Liver (tissue), 8 donors: ENCODE measurements at regions not wholly inside any gene's neighbourhood (a gene's known extent, or its start where the extent isn't known, plus 50 kb on each side); places are given as distances from the start of the nearest gene placed in this dataset.

ENCODE experiments used
- DNase-seq: peaks from one replicate; pipeline ENCODE4 v3.0.0-alpha.2; 2017; ENCODE audit warnings: low spot score
- H3K27ac ChIP-seq, 2 donors: one replicate each; pipeline ENCODE4 v1.7.0; 2013; ENCODE audit warnings: inconsistent platforms in 2 of 2, low read length in 2 of 2, control low read depth in 1 of 2, low read depth in 1 of 2, mild to moderate bottlenecking in 1 of 2
- H3K27me3 ChIP-seq, 4 donors: one replicate each; pipeline versions ENCODE4 v1.6.1 to v1.7.0; 2013; ENCODE audit warnings: low read length in 3 of 4, inconsistent platforms in 1 of 4, mild to moderate bottlenecking in 1 of 4, moderate library complexity in 1 of 4; ENCODE audit not compliant: control insufficient read depth in 4 of 4, insufficient read depth in 4 of 4
- H3K36me3 ChIP-seq, 4 donors: one replicate each; pipeline versions ENCODE4 v1.6.1 to v1.7.0; 2013; ENCODE audit warnings: low read length in 3 of 4, mild to moderate bottlenecking in 3 of 4, low read depth in 1 of 4, moderate library complexity in 1 of 4; ENCODE audit not compliant: control insufficient read depth in 4 of 4, insufficient read depth in 3 of 4
- H3K4me1 ChIP-seq, 4 donors: one replicate each; pipeline versions ENCODE4 v1.6.1 to v1.7.0; 2013; ENCODE audit warnings: low read length in 3 of 4, mild to moderate bottlenecking in 3 of 4, moderate library complexity in 1 of 4; ENCODE audit not compliant: control insufficient read depth in 4 of 4, insufficient read depth in 4 of 4
- H3K4me3 ChIP-seq, 3 donors: one replicate each; pipeline versions ENCODE4 v1.6.1 to v1.7.0; 2013; ENCODE audit warnings: low read length in 3 of 3, control low read depth in 1 of 3, low read depth in 1 of 3, mild to moderate bottlenecking in 1 of 3
- H3K9ac ChIP-seq, 2 donors: one replicate each; pipeline ENCODE4 v1.7.0; 2013; ENCODE audit warnings: low read length in 2 of 2, mild to moderate bottlenecking in 2 of 2, moderate library complexity in 2 of 2, control low read depth in 1 of 2, low read depth in 1 of 2
- H3K9me3 ChIP-seq, 4 donors: one replicate each; pipeline versions ENCODE4 v1.6.1 to v1.7.0; 2013; ENCODE audit warnings: low read length in 3 of 4; ENCODE audit not compliant: control insufficient read depth in 4 of 4
- EGR1 ChIP-seq, 2 donors: IDR thresholded peaks; 2 replicates each; pipeline ENCODE4 v1.6.1; 2016 to 2018; ENCODE audit warnings: antibody characterized with exemption in 2 of 2, low read depth in 2 of 2
- FOXA1 ChIP-seq: IDR thresholded peaks from 2 replicates; pipeline ENCODE4 v1.6.1; 2016; ENCODE audit warnings: antibody characterized with exemption
- FOXA2 ChIP-seq: IDR thresholded peaks from 2 replicates; pipeline ENCODE4 v1.6.1; 2016; ENCODE audit warnings: antibody characterized with exemption
- GABPA ChIP-seq, 2 donors: IDR thresholded peaks in 1 of 2; conservative IDR thresholded peaks in 1 of 2; 2 replicates each; pipeline ENCODE4 v1.6.1; 2016; ENCODE audit warnings: antibody characterized with exemption in 2 of 2, mild to moderate bottlenecking in 1 of 2, moderate library complexity in 1 of 2
- HNF4A ChIP-seq, 2 donors: conservative IDR thresholded peaks; 2 replicates each; pipeline ENCODE4 v1.6.1; 2016; ENCODE audit warnings: antibody characterized with exemption in 2 of 2, mild to moderate bottlenecking in 2 of 2
- HNF4G ChIP-seq: IDR thresholded peaks from 2 replicates; pipeline ENCODE4 v1.6.1; 2016; ENCODE audit warnings: antibody characterized with exemption
- JUND ChIP-seq, 2 donors: IDR thresholded peaks; 2 replicates each; pipeline ENCODE4 v1.6.1; 2016; ENCODE audit warnings: antibody characterized with exemption in 2 of 2
- NR2F2 ChIP-seq: IDR thresholded peaks from 2 replicates; pipeline ENCODE4 v1.6.1; 2016; ENCODE audit warnings: antibody characterized with exemption
- RAD21 ChIP-seq, 2 donors: IDR thresholded peaks; 2 replicates each; pipeline ENCODE4 v1.6.1; 2016; ENCODE audit warnings: antibody characterized with exemption in 2 of 2, mild to moderate bottlenecking in 2 of 2
- RXRA ChIP-seq, 2 donors: IDR thresholded peaks; 2 replicates each; pipeline ENCODE4 v1.6.1; 2017 to 2018; ENCODE audit warnings: antibody characterized with exemption in 2 of 2, mild to moderate bottlenecking in 1 of 2
- SP1 ChIP-seq: IDR thresholded peaks from 2 replicates; pipeline ENCODE4 v1.6.1; 2018; ENCODE audit warnings: antibody characterized with exemption, mild to moderate bottlenecking
- TAF1 ChIP-seq: conservative IDR thresholded peaks from 2 replicates; pipeline ENCODE4 v1.6.1; 2016; ENCODE audit warnings: antibody characterized with exemption, mild to moderate bottlenecking
- YY1 ChIP-seq: IDR thresholded peaks from 2 replicates; pipeline ENCODE4 v1.6.1; 2016; ENCODE audit warnings: antibody characterized with exemption, mild to moderate bottlenecking
- WGBS: extraction: QIAGEN DNeasy Blood & Tissue Kit; methylation state at CpG from one replicate; pipeline ENCODE4 v1.1.7; 2013; 5-methylcytosine and 5-hydroxymethylcytosine counted together
- TF ChIP-seq, protein P1 (sequence below): IDR thresholded peaks from 2 replicates; pipeline ENCODE4 v1.6.1; 2016; ENCODE audit warnings: antibody characterized with exemption
- TF ChIP-seq, protein P2 (sequence below): IDR thresholded peaks from 2 replicates; pipeline ENCODE4 v1.6.1; 2016; ENCODE audit warnings: antibody characterized with exemption
- TF ChIP-seq, protein P3 (sequence below): fragments of 150-350 bp; IDR thresholded peaks from 2 replicates; pipeline ENCODE4 v1.5.1; 2017; ENCODE audit warnings: improper control_type of control experiment, low read depth, low read length; ENCODE audit not compliant: missing input control
- TF ChIP-seq, protein P4 (sequence below): IDR thresholded peaks from 2 replicates; pipeline ENCODE4 v1.6.1; 2016; ENCODE audit warnings: antibody characterized with exemption
- TF ChIP-seq, protein P5 (sequence below): IDR thresholded peaks from 2 replicates; pipeline ENCODE4 v1.6.1; 2016; ENCODE audit warnings: antibody characterized with exemption, mild to moderate bottlenecking
- donor health status: healthy.
- donor health status: healthy.
- donor health status: healthy.
- donor health status: healthy.
- donor health status: healthy.

DNA sequence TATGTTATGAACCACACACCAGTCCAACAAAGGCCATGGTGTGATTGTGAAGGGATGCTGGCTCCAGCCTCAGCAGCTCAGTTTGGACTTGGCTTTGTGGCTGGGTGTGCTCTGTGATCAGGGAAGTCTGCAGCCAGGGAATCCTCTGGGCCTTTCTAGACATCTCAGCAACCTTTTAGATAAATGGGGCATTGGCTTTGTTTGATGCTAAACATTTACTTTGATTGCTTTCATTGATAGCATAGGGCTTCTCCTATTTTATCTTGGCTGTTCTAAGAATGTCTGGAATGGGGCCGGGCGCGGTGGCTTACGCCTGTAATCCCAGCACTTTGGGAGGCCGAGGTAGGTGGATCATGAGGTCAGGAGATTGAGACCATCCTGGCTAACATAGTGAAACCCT, 104.5 kb downstream of the VAPA start:
- Histone ChIP-seq H3K4me3 (no peak overlapping the region), H3K9me3 (no peaks in the 10 kb centered on the region), H3K4me1 (no peaks in the 10 kb centered on the region), H3K27me3 (no peaks in the 10 kb centered on the region), H3K9ac (no peak overlapping the region), H3K36me3 (no peaks in the 10 kb centered on the region), H3K27ac (no peak overlapping the region)
- WGBS: 85% methylated on average over 5 of the region's 5 CpGs
- DNase-seq: no peak
- TF ChIP-seq FOXA2 (no peak), JUND (IDR thresholded peaks at IDR 0.05) (no peak), HNF4A (conservative IDR thresholded peaks at IDR 0.05) (no peak), RXRA (IDR thresholded peaks at IDR 0.05) (no peak), RAD21 (IDR thresholded peaks at IDR 0.05) (no peak), HNF4G (no peak), GABPA (IDR thresholded peaks at IDR 0.05 in 1 of 2, conservative IDR thresholded peaks at IDR 0.05 in 1 of 2) (no peak), TAF1 (no peak), EGR1 (IDR thresholded peaks at IDR 0.05; ENCODE audit: low read depth in 2 of 2) (no peak), FOXA1 (no peak), SP1 (no peak), YY1 (no peak), NR2F2 (no peak)
- TF ChIP-seq, protein P1, sequence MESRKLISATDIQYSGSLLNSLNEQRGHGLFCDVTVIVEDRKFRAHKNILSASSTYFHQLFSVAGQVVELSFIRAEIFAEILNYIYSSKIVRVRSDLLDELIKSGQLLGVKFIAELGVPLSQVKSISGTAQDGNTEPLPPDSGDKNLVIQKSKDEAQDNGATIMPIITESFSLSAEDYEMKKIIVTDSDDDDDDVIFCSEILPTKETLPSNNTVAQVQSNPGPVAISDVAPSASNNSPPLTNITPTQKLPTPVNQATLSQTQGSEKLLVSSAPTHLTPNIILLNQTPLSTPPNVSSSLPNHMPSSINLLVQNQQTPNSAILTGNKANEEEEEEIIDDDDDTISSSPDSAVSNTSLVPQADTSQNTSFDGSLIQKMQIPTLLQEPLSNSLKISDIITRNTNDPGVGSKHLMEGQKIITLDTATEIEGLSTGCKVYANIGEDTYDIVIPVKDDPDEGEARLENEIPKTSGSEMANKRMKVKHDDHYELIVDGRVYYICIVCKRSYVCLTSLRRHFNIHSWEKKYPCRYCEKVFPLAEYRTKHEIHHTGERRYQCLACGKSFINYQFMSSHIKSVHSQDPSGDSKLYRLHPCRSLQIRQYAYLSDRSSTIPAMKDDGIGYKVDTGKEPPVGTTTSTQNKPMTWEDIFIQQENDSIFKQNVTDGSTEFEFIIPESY: no peak
- TF ChIP-seq, protein P2, sequence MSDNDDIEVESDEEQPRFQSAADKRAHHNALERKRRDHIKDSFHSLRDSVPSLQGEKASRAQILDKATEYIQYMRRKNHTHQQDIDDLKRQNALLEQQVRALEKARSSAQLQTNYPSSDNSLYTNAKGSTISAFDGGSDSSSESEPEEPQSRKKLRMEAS: no peak
- TF ChIP-seq, protein P3, sequence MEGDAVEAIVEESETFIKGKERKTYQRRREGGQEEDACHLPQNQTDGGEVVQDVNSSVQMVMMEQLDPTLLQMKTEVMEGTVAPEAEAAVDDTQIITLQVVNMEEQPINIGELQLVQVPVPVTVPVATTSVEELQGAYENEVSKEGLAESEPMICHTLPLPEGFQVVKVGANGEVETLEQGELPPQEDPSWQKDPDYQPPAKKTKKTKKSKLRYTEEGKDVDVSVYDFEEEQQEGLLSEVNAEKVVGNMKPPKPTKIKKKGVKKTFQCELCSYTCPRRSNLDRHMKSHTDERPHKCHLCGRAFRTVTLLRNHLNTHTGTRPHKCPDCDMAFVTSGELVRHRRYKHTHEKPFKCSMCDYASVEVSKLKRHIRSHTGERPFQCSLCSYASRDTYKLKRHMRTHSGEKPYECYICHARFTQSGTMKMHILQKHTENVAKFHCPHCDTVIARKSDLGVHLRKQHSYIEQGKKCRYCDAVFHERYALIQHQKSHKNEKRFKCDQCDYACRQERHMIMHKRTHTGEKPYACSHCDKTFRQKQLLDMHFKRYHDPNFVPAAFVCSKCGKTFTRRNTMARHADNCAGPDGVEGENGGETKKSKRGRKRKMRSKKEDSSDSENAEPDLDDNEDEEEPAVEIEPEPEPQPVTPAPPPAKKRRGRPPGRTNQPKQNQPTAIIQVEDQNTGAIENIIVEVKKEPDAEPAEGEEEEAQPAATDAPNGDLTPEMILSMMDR: no peak
- TF ChIP-seq, protein P4, sequence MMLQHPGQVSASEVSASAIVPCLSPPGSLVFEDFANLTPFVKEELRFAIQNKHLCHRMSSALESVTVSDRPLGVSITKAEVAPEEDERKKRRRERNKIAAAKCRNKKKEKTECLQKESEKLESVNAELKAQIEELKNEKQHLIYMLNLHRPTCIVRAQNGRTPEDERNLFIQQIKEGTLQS: no peak
- TF ChIP-seq, protein P5, sequence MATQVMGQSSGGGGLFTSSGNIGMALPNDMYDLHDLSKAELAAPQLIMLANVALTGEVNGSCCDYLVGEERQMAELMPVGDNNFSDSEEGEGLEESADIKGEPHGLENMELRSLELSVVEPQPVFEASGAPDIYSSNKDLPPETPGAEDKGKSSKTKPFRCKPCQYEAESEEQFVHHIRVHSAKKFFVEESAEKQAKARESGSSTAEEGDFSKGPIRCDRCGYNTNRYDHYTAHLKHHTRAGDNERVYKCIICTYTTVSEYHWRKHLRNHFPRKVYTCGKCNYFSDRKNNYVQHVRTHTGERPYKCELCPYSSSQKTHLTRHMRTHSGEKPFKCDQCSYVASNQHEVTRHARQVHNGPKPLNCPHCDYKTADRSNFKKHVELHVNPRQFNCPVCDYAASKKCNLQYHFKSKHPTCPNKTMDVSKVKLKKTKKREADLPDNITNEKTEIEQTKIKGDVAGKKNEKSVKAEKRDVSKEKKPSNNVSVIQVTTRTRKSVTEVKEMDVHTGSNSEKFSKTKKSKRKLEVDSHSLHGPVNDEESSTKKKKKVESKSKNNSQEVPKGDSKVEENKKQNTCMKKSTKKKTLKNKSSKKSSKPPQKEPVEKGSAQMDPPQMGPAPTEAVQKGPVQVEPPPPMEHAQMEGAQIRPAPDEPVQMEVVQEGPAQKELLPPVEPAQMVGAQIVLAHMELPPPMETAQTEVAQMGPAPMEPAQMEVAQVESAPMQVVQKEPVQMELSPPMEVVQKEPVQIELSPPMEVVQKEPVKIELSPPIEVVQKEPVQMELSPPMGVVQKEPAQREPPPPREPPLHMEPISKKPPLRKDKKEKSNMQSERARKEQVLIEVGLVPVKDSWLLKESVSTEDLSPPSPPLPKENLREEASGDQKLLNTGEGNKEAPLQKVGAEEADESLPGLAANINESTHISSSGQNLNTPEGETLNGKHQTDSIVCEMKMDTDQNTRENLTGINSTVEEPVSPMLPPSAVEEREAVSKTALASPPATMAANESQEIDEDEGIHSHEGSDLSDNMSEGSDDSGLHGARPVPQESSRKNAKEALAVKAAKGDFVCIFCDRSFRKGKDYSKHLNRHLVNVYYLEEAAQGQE: no peak
